ENCODE measurements at regions not wholly inside any gene's neighbourhood (a gene's known extent, or its start where the extent isn't known, plus 50 kb on each side); places are given as distances from the start of the nearest gene placed in this dataset.

DNA sequence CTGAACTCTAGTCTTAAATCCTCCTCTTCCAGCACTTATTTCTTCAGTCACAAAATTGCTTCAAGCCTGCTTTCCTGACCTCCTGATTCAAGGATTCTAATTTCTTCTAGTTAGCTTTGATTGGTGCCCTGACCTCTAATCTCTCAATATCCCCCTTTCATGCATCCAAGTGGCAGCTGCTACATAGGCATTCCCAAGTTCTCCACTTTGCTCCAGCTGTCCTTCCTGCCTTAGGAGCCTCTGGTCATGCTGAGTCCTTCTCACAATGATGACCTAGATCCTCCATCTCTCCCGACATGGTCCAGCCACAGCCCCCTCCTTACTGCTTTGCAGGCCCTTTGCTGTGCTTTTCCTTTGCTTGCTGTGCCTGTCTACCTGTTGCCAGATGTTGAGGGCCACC lies 347.8 kb upstream of the C2CD4B start:
- TF ChIP-seq, protein P1, sequence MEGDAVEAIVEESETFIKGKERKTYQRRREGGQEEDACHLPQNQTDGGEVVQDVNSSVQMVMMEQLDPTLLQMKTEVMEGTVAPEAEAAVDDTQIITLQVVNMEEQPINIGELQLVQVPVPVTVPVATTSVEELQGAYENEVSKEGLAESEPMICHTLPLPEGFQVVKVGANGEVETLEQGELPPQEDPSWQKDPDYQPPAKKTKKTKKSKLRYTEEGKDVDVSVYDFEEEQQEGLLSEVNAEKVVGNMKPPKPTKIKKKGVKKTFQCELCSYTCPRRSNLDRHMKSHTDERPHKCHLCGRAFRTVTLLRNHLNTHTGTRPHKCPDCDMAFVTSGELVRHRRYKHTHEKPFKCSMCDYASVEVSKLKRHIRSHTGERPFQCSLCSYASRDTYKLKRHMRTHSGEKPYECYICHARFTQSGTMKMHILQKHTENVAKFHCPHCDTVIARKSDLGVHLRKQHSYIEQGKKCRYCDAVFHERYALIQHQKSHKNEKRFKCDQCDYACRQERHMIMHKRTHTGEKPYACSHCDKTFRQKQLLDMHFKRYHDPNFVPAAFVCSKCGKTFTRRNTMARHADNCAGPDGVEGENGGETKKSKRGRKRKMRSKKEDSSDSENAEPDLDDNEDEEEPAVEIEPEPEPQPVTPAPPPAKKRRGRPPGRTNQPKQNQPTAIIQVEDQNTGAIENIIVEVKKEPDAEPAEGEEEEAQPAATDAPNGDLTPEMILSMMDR (IDR thresholded peaks at IDR 0.05; ENCODE audit: low read length), result no peak
- TF ChIP-seq EZH2 (optimal IDR thresholded peaks at IDR 0.05; ENCODE audit: low read depth, low read length), result no peak

Data from MM.1S (cell line).